HG03469 (cell line): ENCODE measurements at regions not wholly inside any gene's neighbourhood (a gene's known extent, or its start where the extent isn't known, plus 50 kb on each side); places are given as distances from the start of the nearest gene placed in this dataset.
"Not testable (repeated sequence)": the region's sequence is repeated elsewhere in the genome, so short reads cannot be mapped to it uniquely, and the experiment has no call there.

Source experiments
- ATAC-seq: cut with Tn5 transposase; IDR thresholded peaks from one replicate; pipeline ENCODE4 v1.9.1; 2021; ENCODE audit warnings: mild to moderate bottlenecking, moderate library complexity, moderate number of reproducible peaks; ENCODE audit not compliant: unreplicated experiment

DNA sequence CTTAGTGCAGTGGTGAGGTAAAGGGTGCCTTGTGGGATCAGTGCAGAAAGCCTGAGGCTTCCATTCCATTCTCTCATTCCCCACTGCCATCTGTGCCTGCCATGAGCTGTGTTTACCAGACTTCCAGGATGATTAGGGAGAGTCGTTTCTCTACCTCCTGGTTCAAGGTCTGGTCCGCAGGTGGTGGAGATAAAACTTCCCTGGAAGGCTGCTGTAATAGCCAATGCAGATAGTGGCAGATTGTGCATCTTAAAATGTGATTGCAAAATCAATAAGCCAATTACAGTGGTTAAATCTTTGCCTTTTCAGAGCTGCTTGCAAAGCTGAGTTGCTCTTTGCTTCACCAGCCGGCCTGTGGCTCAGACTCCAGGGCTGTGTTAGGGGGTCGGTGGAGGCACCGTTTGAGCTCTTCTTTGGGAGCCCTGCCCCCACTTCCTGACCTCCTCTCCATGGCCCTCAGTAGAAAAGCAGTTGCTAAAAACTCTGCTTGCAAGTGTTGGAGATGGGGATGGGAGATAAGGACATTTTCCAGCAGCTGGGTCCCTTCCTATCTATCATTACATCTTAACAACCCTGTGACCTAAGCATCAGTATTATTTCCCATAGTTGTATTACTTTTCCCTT is 95.2 kb upstream of the HS6ST1 start:
- no peak for ATAC-seq

DNA sequence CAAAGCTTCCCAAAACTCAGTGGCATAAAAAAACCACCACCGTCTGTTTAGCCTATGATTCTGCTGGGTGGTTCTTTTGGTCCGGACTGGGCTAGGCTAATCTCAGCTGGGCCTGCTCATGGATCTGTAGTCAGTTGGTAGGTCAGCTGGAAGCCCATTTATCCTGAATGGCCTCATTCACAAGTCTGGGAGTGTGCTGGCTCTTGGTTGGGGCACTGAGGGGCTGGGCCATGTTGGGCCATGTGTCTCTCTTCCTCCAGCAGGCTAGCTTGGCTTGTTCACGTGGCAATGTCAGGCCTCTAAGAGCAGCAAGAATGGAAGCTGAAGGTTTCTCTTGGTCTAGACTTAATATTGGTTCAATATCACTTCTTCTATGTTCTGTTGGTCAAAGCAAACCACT is 95.7 kb upstream of the HS6ST1 start:
- ATAC-seq = no peak

DNA sequence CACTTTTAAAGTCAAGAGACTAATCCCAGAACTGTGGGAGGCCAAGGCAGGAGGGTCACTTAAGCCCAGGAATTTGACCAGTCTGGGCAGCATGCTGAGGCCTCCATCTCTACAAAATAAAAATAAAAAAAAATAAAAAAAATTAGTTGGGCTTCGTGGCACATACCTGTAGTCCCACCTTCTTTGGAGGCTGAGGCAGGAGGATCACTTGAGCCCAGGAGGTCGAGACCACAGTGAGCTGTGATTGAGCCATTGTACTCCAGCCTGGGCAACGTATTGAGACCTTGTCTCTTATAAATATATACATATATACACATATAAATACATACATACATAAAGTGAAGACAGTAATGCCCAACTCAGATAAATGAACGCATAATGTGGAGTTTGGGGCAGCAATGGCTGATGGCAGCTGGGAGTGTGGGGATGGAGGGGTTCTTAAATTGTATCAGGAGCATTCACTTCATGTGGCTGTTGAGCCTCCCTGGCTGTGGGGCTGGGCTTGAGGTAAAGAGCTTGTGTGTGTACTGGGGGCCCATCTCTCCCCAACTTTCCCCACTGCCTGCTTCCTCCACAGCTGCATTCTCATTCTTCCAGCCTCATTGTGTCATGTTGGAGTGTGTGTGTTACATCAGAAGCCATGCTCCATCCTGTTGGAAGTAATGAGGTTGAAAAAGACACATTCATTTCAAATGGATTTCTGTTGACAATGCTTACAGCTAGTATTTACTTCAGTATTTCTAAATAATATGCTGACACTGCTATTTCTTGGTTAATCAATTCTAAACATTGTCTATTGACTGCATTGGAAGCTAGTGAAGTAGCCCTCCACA is 96.5 kb upstream of the HS6ST1 start:
- no peak for ATAC-seq

DNA sequence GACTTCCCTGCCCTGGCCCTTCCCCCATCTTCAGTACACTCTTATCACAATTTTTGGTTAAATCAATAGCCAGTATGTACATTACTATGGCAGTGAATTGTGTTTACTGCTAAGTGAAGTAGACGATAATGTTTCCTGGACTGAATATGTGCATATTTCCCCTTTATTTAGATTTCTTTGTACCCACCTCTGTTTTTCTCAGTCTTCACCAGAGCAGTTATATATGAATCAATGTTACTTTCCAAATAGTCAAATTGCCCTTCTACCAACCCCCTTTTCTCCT is 97.1 kb upstream of the HS6ST1 start:
- ATAC-seq = no peak

DNA sequence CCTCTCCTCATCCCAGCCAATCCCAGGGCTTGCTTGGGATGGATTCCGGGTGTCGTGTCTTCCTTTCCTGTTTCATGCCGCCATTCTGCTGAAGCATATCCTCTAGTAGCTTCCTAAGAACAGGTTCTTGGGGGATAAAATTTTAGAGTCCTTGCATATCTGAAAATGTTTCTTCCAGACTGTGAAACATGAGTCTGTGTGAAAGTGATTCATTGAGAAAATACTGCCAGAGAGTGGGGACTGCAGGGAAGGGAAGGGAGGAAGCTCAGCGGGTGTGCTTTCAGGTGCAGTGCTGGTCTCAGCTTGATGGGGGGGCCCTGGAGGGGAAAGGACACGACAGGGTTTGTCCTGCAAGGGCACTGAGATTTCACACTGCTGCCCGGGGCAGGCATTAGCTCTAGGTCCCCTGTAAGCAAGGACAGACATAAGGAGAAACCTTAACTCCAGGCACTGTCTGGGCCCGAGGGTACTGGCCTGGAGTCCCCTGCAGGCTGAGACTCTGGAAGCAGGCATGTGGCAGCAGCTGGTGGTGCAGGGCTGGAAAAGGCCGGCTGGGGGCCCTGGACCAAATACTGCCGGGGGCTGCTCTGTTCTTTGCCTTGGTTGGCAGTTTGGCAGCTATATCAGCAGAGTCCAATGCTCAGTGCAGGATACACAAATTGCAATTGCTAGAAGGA is 97.6 kb upstream of the HS6ST1 start:
- ATAC-seq = no peak

DNA sequence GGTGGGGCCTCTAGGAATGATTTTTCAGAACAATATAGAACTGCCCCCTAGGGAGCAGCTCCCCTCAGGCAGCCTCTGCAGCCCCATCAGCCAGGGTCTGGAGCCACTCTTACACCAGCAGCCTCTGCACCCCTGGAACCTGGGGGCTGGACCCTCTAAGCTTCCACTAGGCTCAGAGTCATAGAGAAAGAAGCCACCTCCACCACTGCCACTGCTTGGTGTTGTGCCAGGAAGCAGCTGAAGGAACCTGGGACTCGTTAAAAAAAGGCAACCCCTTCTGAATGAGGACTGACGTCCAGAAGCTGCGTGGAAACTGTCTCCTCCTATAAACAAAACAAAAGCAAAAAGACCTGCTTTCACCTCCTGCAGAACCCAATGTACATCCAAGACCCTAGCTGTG is 98.1 kb upstream of the HS6ST1 start:
- no peak for ATAC-seq

DNA sequence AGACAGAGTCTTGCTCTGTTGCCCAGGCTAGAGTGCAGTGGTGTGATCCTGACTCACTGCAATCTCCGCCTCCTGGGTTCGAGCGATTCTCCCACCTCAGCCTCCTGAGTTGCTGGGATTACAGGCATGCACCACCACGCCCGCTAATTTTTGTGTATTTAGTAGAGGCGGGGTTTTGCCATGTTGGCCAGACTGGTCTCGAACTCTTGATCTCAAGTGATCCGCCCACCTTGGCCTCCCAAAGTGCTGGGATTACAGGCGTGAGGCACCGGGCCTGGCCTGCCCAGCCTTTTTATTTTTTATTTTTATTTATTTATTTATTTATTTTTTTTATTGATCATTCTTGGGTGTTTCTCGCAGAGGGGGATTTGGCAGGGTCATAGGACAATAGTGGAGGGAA is 98.6 kb upstream of the HS6ST1 start:
- ATAC-seq = not testable (repeated sequence)

DNA sequence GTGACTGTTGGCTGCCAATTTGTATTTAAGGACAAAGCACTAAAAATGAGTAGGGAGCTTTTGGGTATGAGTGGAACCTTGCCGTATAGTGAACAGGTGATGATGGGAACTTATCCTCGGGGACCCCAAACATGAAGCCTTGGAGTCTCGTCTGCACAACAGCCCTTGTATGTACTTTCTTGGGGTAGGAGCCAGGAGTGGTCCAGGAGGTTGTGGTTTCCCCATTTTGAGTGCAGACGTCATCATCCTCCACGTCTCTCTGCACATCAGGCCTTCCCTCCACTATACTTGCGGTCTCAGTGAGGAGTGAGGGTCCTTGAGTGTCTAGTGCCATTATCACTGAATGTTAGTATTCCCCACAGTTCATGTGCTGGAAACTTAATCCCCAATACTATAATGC is 101.5 kb upstream of the HS6ST1 start:
- ATAC-seq = no peak

DNA sequence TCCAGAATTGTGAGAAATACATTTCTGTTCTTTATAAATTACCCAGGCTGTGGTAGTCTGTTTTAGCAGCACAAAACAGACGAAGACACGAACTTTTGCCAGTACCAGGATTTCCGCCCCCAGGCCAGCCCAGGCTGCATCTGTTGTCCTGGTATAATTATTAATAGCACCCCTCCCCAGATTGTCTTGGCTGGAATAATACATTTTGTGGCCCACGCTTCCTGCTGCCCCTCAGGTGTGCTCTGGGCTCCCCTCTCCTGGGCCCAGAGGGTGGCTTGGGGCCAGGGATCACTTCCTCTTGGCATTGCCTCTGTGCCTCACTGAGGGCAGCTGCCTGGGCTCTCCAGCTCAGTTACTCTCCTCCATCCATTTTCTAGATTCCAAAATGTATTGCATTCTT is 102.1 kb upstream of the HS6ST1 start:
- no peak for ATAC-seq

DNA sequence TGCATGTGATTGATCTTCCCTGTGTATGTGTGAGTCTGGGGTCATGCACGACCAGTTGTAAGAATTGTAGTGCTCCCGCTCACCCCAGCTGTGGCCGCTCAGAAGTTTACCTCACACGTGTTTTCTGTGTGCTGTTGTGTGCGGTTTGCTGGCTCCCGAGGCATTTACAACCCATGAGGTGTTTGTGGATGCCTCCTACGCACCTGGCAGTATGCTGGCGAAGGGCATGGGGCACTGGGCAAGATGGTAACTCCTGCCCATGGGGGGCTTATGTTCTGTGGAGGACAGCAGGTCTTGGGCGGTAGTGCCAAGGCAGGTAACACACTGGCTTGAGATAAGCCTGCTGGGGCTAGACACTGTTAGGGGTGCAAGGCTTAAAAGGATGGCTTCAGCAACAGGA is 102.6 kb upstream of the HS6ST1 start:
- no peak for ATAC-seq

DNA sequence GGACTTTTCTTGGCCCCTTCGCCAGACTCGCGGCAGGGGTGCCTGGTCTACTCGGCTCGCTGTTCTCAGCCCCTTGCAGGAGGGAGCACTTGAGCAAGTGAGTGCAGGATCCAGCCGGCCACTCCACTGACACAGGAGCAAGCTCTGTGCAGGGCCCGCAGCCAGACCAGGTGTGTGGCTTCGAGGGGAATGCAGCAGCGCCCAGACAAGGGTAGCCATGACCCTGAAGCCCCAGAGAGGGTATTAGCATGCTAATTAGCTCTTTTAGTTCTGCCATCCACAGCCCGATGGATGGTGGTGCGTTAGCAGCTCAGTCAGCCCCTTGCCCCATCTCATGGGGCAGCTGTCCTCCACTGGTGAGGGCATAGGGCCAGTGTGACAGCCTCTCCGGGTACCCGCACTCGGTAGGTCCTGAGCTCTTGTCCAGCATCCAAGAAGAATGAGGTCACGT is 103.2 kb upstream of the HS6ST1 start:
- ATAC-seq = no peak

DNA sequence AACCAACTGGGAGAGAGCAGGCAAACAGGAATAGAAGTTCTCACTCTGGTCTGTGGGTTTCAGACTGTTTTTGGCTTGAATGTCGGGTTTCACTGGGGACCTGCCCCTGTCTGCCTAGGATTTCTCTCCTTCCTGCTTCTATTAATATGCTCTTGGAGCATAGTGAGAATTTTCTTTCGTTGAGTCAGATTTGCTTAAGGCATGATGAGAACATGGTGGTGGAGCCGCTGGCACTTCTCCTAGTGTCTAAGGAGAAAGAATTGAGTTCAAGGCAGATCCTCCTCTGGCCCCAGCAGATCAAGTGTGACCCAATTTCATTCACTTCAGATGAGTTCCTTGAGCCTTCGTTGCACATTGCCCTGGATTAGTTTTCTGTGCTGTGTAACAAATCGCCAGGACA is 103.9 kb upstream of the HS6ST1 start:
- no peak for ATAC-seq

DNA sequence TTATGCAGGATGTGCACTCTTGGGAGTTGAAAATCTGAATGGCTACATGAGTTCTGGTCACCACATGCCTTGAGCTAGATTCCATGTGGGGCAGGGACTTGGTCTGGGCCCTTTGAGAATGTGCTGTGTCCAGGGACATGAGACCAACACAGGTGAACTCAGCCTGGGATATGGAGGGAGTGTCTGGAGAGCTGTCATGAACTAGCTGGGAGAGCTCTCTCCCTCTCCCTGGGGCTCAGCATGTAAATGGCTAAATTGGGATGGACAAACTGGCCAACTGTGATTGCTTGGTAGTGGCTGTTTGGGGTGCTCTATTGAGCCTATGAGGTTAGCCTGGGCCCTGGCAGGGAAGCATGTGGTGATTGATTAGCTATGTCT is 105.1 kb upstream of the HS6ST1 start:
- ATAC-seq = no peak

DNA sequence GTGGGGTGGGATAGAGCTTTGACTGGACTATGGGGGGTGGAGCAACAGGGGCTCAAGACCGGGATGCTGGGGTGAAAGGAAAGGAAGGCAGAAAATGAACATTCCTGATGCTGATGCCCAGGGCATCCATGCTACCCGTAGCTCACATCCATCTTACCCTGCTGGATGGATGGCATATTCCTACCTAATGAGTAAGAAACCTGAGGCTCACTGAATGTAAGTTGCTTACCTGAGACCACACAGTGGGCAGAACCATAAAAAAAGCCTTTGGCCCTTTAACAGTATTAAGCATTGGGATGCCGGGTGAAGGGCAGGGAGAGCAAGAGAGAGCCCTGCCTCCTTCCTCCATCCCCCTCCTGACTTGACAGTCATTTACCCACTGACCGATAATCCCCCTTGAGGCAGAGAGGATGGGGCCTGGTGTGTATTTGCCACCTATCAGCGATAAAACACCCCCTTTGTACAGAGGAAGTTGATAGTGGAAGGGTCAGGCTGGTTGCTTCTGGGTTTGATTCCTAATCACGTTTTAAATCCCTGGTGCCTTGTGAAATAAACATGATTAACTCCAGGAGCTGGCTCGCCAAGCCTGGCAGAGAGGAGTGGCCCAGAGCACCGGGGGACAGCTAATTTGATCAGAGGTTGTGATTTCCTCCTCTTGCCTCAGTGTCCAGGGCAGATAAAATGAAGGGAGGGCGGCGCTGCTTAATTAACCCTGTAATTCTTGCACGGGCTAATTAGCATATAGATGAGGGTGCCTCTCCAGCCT is 105.9 kb upstream of the HS6ST1 start:
- no peak for ATAC-seq

DNA sequence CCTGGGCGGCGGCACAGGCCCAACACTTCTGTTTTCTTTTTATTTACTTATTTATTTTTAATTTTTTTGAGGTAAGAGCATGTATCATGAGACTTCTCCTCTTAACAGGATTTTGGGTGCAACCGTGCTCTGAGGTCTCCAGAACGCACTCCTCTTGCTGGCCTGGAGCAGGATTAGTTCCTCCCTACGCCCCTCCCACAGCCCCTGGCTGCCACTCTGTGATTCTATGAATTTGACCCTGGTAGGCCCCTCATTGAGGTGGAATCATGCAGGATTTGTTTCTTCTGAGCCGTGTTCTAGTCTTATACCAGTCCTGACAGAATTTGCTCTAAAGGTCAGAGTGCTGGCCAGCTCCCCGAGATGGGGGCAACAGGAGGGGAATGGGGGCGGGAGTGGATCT is 106.5 kb upstream of the HS6ST1 start:
- no peak for ATAC-seq

DNA sequence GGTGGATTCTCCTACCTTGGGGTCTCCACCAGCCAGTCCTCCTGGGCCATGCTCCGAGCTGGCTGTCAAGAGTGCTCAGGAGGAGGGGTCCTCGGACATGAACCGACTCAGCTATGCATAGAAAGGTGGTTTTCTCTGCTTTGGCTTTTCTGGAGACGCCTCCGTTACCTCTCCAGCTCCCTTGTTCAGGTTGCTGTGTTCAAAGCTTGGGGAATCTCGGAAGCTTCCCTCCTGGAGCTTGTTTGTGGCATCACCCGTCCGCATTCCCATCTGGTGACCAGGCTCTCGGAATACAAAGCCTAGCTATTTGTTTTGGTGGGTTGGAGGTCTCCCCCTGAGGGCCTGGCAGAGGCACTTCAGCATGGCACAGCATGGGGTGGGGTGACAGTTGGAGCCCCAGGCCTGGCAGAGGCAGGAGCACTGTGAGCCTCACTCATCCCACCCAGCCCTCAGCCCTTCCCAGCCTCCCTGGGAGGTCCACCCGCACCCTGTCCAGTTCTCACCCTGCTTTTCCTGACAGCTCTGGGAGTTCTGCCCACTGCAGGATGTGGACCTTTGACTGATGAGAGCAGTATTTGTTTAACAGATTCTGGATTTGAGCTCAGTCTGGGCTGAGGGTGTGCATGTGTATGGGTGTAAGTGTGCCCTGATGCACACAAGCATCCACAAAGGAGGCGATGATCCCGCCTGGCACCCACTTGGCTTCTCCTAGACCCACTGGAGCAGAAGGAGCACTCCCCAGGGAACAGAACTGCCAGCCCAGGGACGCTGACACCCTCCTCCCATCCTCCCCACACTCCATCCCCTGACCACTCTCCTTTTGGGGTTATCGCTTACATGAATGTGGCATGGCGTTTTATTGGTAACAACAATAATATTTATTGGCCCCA is 107.3 kb upstream of the HS6ST1 start:
- ATAC-seq = no peak

DNA sequence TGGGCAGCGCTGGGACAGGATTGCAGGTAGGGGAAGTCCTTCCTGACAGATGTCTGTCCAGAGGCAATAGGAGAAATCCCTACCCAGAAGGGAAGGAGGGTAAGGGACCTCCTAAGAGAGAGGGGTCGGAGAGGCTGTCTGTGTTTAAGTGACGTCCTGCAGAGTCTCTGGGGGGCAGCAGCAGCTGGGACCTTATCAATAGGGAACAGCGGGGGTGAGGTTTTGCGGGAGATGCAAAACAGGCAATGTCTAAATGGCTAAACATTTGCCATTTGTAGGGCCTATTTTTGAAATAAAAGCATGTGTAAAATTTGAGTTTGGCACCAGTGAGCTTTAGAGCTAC is 108.7 kb upstream of the HS6ST1 start:
- no peak for ATAC-seq

DNA sequence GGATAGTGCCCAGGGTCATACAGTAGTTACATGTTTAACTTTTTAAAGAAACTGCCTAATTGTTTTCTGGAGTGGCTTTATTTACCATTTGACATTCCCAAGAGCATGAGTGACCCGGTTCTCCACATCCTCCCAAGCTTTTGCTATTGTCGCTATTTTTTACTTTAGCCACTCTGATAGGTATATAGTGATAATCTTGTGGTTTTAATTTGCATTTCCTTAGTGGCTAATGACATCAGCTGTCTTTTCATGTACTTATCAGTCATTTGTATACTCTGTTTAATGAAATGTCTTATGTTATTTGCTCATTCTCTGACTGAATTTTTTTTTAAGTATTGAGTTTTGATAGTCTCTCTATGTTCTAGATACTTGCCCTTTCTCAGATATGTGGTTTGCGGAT is 109.7 kb upstream of the HS6ST1 start:
- no peak for ATAC-seq

DNA sequence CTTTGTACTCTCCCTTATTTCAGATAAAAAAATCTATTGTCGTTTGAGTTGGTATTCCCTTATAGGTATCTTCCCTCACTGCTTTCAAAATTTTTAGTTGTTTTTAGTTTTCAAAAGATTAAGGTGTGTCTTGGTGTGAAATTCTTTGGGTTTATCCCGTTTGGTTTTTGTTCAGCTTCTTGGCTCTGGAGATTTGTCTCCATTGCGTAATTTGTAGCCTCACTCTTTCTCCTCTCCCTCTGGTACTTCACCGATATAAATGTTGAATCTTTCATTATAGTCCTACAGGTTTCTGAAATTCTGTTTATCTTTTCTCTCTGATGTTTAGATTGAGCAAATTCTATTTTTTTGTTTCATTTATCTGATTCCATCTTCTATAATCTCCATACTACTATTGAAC is 113.8 kb upstream of the HS6ST1 start:
- no peak for ATAC-seq

DNA sequence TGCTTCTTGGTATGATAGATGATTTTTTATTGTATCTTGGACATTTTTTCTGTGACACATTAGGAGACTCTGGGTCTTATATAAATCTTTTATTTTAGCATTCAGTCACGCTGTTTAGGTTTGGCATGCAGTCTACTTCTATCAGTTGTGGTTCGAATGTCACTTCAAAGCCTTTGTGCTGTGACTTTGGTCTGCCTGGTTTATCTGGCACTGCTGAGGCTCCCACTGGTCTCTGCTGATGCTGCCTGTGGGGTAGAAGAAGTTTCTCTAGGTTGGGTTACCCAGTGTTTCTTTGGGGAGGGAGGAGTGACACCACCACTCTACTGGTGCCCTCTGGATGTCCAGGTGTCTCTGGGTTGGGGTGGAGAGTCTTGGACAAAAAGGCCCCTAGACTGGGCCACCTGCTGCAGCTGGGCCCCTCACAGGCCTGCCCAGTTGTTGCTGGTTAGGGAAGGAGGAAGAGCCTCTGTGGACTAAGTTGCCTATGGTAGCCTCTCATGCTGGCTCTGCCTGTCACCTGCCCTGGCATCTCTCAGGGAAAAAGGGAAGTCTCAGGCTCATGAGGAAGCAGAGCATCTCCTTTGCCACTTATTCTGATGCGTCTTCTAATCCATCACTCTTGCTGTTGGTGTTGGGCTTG is 115.4 kb upstream of the HS6ST1 start:
- no peak for ATAC-seq
